ENCODE measurements at regions not wholly inside any gene's neighbourhood (a gene's known extent, or its start where the extent isn't known, plus 50 kb on each side); places are given as distances from the start of the nearest gene placed in this dataset.

DNA sequence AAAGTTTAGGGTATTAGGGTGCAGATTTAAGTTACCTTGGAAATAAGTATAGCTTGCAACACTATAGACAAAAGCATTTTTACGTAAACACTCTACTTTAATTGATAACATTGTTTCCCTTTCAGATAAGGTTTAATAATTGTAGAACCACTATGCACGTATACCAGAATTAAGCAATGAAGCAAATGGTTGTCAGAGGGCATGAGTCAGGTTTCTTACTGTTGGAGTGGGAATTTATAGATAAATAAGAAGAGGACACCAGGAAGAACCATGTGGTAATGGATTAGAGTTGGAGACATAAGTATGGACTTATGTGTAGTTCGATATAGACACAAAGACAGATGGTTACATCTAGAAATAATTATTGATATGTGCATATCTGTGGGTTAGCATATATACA, 355.6 kb downstream of the ETV1 start (continued):
- TF ChIP-seq REST (IDR thresholded peaks at IDR 0.05; ENCODE audit: unreplicated experiment) (no peak), EZH2phosphoT487 (IDR thresholded peaks at IDR 0.05; ENCODE audit: unreplicated experiment) (no peak), CREB1 (CRISPR knock-in tag; IDR thresholded peaks at IDR 0.05; ENCODE audit: low read depth) (no peak), EZH2 (IDR thresholded peaks at IDR 0.05; ENCODE audit: low read depth, unreplicated experiment) (no peak), STAT1 (IDR thresholded peaks at IDR 0.05; ENCODE audit: unreplicated experiment) (no peak), ZNF331 (CRISPR knock-in tag; IDR thresholded peaks at IDR 0.05; ENCODE audit: low read depth) (no peak), ZNF114 (CRISPR knock-in tag; IDR thresholded peaks at IDR 0.05) (no peak), CTCF (conservative IDR thresholded peaks at IDR 0.05; ENCODE audit: low read depth in 2 of 2) (no peak)
- TF ChIP-seq, protein P1, sequence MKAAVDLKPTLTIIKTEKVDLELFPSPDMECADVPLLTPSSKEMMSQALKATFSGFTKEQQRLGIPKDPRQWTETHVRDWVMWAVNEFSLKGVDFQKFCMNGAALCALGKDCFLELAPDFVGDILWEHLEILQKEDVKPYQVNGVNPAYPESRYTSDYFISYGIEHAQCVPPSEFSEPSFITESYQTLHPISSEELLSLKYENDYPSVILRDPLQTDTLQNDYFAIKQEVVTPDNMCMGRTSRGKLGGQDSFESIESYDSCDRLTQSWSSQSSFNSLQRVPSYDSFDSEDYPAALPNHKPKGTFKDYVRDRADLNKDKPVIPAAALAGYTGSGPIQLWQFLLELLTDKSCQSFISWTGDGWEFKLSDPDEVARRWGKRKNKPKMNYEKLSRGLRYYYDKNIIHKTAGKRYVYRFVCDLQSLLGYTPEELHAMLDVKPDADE (IDR thresholded peaks at IDR 0.05) = no peak

DNA sequence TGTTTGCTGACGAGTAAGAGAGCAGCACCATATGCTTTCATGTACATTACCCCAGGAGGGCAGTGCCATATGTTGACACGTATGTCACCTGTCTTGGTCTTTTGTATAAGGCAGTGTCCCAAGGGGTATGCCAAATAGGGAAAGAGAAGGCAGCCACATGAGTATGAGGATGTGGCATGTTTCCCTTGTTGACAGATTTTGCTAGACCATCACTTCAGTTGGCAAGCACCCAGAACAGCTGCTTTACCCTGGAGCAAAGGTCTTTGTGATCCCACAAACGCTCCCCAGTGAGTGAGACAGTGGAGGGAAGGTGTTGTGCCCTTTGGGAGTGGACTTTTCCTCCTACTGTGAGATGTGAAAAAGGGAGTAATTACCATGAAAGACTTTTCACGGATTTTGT, 350.1 kb downstream of the ETV1 start:
- DNase-seq (ENCODE audit: low spot score) (no peak), ATAC-seq (no peak)
- TF ChIP-seq STAT1 (IDR thresholded peaks at IDR 0.05; ENCODE audit: unreplicated experiment) = no peak
- no peak for TF ChIP-seq EZH2phosphoT487 (IDR thresholded peaks at IDR 0.05; ENCODE audit: unreplicated experiment)
- no peak for TF ChIP-seq POLR2AphosphoS5 (IDR thresholded peaks at IDR 0.05; ENCODE audit: low read depth)
- no peak for TF ChIP-seq CREB1 (CRISPR knock-in tag; IDR thresholded peaks at IDR 0.05; ENCODE audit: low read depth)
- TF ChIP-seq EZH2 (IDR thresholded peaks at IDR 0.05; ENCODE audit: low read depth, unreplicated experiment) = no peak
- TF ChIP-seq ZNF331 (CRISPR knock-in tag; IDR thresholded peaks at IDR 0.05; ENCODE audit: low read depth) = no peak
- TF ChIP-seq, protein P2, sequence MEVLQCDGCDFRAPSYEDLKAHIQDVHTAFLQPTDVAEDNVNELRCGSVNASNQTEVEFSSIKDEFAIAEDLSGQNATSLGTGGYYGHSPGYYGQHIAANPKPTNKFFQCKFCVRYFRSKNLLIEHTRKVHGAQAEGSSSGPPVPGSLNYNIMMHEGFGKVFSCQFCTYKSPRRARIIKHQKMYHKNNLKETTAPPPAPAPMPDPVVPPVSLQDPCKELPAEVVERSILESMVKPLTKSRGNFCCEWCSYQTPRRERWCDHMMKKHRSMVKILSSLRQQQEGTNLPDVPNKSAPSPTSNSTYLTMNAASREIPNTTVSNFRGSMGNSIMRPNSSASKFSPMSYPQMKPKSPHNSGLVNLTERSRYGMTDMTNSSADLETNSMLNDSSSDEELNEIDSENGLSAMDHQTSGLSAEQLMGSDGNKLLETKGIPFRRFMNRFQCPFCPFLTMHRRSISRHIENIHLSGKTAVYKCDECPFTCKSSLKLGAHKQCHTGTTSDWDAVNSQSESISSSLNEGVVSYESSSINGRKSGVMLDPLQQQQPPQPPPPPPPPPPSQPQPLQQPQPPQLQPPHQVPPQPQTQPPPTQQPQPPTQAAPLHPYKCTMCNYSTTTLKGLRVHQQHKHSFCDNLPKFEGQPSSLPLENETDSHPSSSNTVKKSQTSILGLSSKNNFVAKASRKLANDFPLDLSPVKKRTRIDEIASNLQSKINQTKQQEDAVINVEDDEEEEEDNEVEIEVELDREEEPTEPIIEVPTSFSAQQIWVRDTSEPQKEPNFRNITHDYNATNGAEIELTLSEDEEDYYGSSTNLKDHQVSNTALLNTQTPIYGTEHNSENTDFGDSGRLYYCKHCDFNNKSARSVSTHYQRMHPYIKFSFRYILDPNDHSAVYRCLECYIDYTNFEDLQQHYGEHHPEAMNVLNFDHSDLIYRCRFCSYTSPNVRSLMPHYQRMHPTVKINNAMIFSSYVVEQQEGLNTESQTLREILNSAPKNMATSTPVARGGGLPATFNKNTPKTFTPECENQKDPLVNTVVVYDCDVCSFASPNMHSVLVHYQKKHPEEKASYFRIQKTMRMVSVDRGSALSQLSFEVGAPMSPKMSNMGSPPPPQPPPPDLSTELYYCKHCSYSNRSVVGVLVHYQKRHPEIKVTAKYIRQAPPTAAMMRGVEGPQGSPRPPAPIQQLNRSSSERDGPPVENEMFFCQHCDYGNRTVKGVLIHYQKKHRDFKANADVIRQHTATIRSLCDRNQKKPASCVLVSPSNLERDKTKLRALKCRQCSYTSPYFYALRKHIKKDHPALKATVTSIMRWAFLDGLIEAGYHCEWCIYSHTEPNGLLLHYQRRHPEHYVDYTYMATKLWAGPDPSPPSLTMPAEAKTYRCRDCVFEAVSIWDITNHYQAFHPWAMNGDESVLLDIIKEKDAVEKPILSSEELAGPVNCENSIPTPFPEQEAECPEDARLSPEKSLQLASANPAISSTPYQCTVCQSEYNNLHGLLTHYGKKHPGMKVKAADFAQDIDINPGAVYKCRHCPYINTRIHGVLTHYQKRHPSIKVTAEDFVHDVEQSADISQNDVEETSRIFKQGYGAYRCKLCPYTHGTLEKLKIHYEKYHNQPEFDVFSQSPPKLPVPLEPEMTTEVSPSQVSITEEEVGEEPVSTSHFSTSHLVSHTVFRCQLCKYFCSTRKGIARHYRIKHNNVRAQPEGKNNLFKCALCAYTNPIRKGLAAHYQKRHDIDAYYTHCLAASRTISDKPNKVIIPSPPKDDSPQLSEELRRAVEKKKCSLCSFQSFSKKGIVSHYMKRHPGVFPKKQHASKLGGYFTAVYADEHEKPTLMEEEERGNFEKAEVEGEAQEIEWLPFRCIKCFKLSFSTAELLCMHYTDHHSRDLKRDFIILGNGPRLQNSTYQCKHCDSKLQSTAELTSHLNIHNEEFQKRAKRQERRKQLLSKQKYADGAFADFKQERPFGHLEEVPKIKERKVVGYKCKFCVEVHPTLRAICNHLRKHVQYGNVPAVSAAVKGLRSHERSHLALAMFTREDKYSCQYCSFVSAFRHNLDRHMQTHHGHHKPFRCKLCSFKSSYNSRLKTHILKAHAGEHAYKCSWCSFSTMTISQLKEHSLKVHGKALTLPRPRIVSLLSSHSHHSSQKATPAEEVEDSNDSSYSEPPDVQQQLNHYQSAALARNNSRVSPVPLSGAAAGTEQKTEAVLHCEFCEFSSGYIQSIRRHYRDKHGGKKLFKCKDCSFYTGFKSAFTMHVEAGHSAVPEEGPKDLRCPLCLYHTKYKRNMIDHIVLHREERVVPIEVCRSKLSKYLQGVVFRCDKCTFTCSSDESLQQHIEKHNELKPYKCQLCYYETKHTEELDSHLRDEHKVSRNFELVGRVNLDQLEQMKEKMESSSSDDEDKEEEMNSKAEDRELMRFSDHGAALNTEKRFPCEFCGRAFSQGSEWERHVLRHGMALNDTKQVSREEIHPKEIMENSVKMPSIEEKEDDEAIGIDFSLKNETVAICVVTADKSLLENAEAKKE (CRISPR knock-in tag; IDR thresholded peaks at IDR 0.05) = no peak
- TF ChIP-seq ZNF114 (CRISPR knock-in tag; IDR thresholded peaks at IDR 0.05) = no peak
- Mint-ChIP-seq H3K4me3 (no peak overlapping the region), H3K27me3 (ENCODE audit: insufficient read depth, low read depth, poor library complexity) (no peaks in the 10 kb centered on the region), H3K9me3 (no peaks in the 10 kb centered on the region), H3K36me3 (ENCODE audit: low read depth) (no peaks in the 10 kb centered on the region), H3K4me1 (no peaks in the 10 kb centered on the region), H3K27ac (no peak overlapping the region)
- Histone ChIP-seq H3K36me3 (ENCODE audit: insufficient read depth) (no peaks in the 10 kb centered on the region), H3K27ac (ENCODE audit: low read depth) (no peak overlapping the region), H3K4me1 (ENCODE audit: insufficient read depth) (no peaks in the 10 kb centered on the region), H3F3A (replicated peaks; ENCODE audit: low read depth) (no peaks in the 10 kb centered on the region), H3K4me2 (no peak overlapping the region), H3K27me3 (ENCODE audit: insufficient read depth) (no peaks in the 10 kb centered on the region), H3K9me2 (ENCODE audit: insufficient read depth) (no peaks in the 10 kb centered on the region), H4K20me1 (replicated peaks; ENCODE audit: insufficient read depth) (no peaks in the 10 kb centered on the region), H3K4me3 (no peak overlapping the region), H3K79me2 (replicated peaks; ENCODE audit: insufficient read depth) (no peaks in the 10 kb centered on the region), H2AFZ (no peak overlapping the region)

Measured in GM23338 (cell line).